ENCODE measurements at regions not wholly inside any gene's neighbourhood (a gene's known extent, or its start where the extent isn't known, plus 50 kb on each side); places are given as distances from the start of the nearest gene placed in this dataset.

GRCh38 chr12:42859612-42860011 lies 270.1 kb upstream of the PRICKLE1 start:
- ChIA-PET POLR2A (no interaction called here), CTCF (interaction anchor here (1.0 kb wide), 1 partner anchor 9 kb away, joined by 4 read pairs; no protein-coding TSS in a partner anchor)
- dilution Hi-C loops (cut with MboI; ENCODE audit: extremely low pct_ligation_motif_present, low sequenced_read_pairs) (no loop called here), intact Hi-C loops (cut with micrococcal nuclease) (no loop called here)
- H3K9me3 ChIP-seq (replicated peaks; ENCODE audit: control insufficient read depth, insufficient read depth, low read length) = no peaks in the 10 kb centered on the region
- DNase-seq (ENCODE audit: low read depth, low spot score) = no peak
- no peak overlapping the region for H2AFZ ChIP-seq (ENCODE audit: low read depth, low read length)
- H3K4me3 ChIP-seq (replicated peaks in 1 of 3; ENCODE audit: insufficient read depth in 1 of 3, low read depth in 1 of 3, low read length in 3 of 3) = no peak overlapping the region
- H3K27ac ChIP-seq (ENCODE audit: insufficient read depth, low read depth, low read length) = no peak overlapping the region
- no peaks in the 10 kb centered on the region for H3K36me3 ChIP-seq (ENCODE audit: control insufficient read depth in 2 of 2, extremely low read depth in 1 of 2, insufficient read depth in 2 of 2, low read length in 2 of 2)
- BruUV-seq (replicated peaks) = no TSS peak
- no peaks in the 10 kb centered on the region for H3K27me3 ChIP-seq (ENCODE audit: control insufficient read depth in 2 of 2, insufficient read depth in 2 of 2, low read length in 2 of 2)
- FAIRE-seq = no peak
- H4K20me1 ChIP-seq (replicated peaks; ENCODE audit: control insufficient read depth, extremely low read depth, insufficient read depth, low read length) = no peaks in the 10 kb centered on the region
- no peak overlapping the region for H3K9ac ChIP-seq (replicated peaks; ENCODE audit: extremely low read depth, insufficient read depth, low read length)
- H3K4me1 ChIP-seq (ENCODE audit: control insufficient read depth, extremely low read depth, insufficient read depth, low read length) = no peaks in the 10 kb centered on the region
- no peak overlapping the region for H3K4me2 ChIP-seq (ENCODE audit: insufficient read depth, low read length)
- no peak for TF ChIP-seq EZH2 (IDR thresholded peaks at IDR 0.05; ENCODE audit: borderline replicate concordance, low read depth, low read length, severe bottlenecking)
- TF ChIP-seq MAX (IDR thresholded peaks at IDR 0.05; ENCODE audit: insufficient read depth, insufficient read length) = no peak
- no peak for TF ChIP-seq GATA2 (IDR thresholded peaks at IDR 0.05; ENCODE audit: insufficient read depth, insufficient read length, low read depth, low read length)
- TF ChIP-seq POLR2AphosphoS5 (IDR thresholded peaks at IDR 0.05; ENCODE audit: insufficient read depth, low read depth, low read length) = no peak
- no peak for TF ChIP-seq MYC (IDR thresholded peaks at IDR 0.05; ENCODE audit: low read depth, low read length)
- no peak for TF ChIP-seq JUN (IDR thresholded peaks at IDR 0.05; ENCODE audit: borderline replicate concordance, insufficient read depth, insufficient read length, low read depth)
- TF ChIP-seq POLR2A (IDR thresholded peaks at IDR 0.05; ENCODE audit: low read depth, low read length) = no peak
- no peak for TF ChIP-seq FOS (IDR thresholded peaks at IDR 0.05; ENCODE audit: borderline replicate concordance, insufficient read depth, low read length)
- no peak for TF ChIP-seq CTCF (IDR thresholded peaks at IDR 0.05; ENCODE audit: extremely low read depth in 1 of 2, insufficient read depth in 1 of 2, low read depth in 1 of 2, low read length in 2 of 2)
- no peaks in the 10 kb centered on the region for H3K79me2 ChIP-seq (ENCODE audit: control insufficient read depth, insufficient read depth, low read length)
- no peaks in the 10 kb centered on the region for H3K9me1 ChIP-seq (replicated peaks; ENCODE audit: control insufficient read depth, extremely low read depth, insufficient read depth, low read length)

All from endothelial cell of umbilical vein (primary cell).